Lower leg skin (tissue), 4 donors: ENCODE measurements at regions not wholly inside any gene's neighbourhood (a gene's known extent, or its start where the extent isn't known, plus 50 kb on each side); places are given as distances from the start of the nearest gene placed in this dataset.

Source experiments
- DNase-seq, 2 donors: peaks; one replicate each; pipeline ENCODE4 v3.0.0-alpha.2; 2019; ENCODE audit warnings: low spot score in 2 of 2
- H3K4me3 ChIP-seq: fragments of 200-600 bp; sonication (generic); 2 replicates; pipeline ENCODE4 v1.5.1; 2017; ENCODE audit warnings: mild to moderate bottlenecking, low read depth; ENCODE audit not compliant: poor library complexity, severe bottlenecking
- CTCF ChIP-seq, 3 donors: fragments of 450-650 bp; IDR thresholded peaks; one replicate each; pipeline ENCODE4 v1.5.1; 2016; ENCODE audit warnings: antibody characterized with exemption in 3 of 3, mild to moderate bottlenecking in 3 of 3, moderate library complexity in 2 of 3
- POLR2A ChIP-seq, 2 donors: fragments of 450-650 bp; IDR thresholded peaks; one replicate each; pipeline ENCODE4 v1.6.1; 2016 to 2017; ENCODE audit warnings: antibody characterized with exemption in 2 of 2, mild to moderate bottlenecking in 1 of 2, moderate library complexity in 1 of 2
- WGBS, 2 donors: methylation state at CpG; one replicate each; pipeline ENCODE4 v1.1.5; 2018; 5-methylcytosine and 5-hydroxymethylcytosine counted together
- intact Hi-C: fragments of 100-400 bp; cut with DNase I; formaldehyde crosslinking; loops from one replicate; pipeline ENCODE4 v1.15.0; 2023; ENCODE audit warnings: low total_unique reads

DNA sequence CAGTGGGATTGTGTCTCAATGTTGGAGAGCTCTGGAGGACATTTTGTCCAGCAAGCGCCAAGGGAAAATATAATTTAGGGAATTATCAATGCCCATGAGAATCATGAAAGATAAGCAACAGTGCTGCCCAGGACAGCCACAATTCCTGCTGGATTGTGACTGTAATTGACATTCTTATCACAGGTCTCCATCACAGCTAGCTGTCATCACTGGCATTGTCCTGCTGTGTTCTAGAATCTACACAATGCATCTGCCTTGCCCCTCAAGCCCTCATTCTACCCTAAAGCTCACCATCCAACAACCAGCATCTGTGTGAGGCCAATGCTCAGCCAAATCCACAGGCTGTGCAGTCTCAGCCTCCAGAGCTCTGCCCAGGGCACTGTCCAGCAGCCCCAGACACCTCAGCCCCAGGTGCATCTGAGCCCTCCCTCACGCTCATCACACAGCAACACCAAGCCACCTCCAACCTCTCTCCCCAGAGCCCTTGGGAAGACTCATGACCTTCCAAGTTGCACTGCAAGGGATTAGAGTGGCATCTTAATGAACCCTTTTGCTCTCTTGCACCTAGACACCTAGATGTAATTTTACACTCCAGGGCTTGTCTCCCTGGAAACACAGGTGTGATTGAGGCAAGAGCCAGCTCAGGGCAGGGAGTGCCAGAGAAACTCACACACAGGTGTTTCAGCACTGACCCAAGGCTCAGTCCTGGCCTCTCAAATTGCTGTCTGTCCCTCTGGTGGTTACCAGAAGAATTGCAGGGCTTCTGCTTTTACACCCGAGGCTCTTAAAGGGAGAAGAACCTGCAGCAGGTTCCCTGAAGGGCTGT, 85.2 kb upstream of the PHACTR3 start:
- H3K4me3 ChIP-seq, result no peak overlapping the region
- peak in 1 of 2 donors; percentile 76 for DNase-seq
- no peak for TF ChIP-seq POLR2A (IDR thresholded peaks at IDR 0.05)
- peak in 1 of 3 donors; percentile 19 for TF ChIP-seq CTCF (IDR thresholded peaks at IDR 0.05)
- 40 to 55% methylated on average over 3 of the region's 3 CpGs for WGBS, 2 donors
- intact Hi-C loops, result no loop called here

- H3K4me3 ChIP-seq, result no peak overlapping the region
- intact Hi-C loops, result no loop called here
- no peak for DNase-seq
- no peak for TF ChIP-seq CTCF (IDR thresholded peaks at IDR 0.05)
- no peak for TF ChIP-seq POLR2A (IDR thresholded peaks at IDR 0.05)
- 0 to 5% methylated on average over 1 of the region's 1 CpG for WGBS, 2 donors
Observed at GRCh38 chr20:59519707-59520014, 84.7 kb upstream of the PHACTR3 start.

DNA sequence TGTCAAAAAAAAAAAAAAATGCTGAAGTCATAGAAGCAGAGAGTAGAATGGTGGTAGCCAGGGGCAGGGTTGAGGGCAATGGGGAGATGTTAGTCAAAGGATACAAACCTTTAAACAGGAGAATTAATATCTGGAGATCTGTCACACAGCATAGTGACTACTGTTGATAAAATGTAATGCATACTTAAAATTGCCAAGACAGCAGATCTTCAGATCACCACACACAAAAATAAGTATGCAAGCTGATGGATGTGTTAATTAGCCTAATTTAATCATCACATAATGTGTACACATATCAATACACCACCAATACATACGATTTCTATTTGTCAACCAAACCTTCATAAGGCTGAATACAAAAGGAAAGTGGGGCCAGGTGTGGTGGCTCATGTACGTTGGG, 83.5 kb upstream of the PHACTR3 start:
- 67 to 82% methylated on average over 2 of the region's 2 CpGs for WGBS, 2 donors
- DNase-seq, result no peak
- no peak overlapping the region for H3K4me3 ChIP-seq
- TF ChIP-seq CTCF (IDR thresholded peaks at IDR 0.05), result no peak
- TF ChIP-seq POLR2A (IDR thresholded peaks at IDR 0.05), result no peak
- intact Hi-C loops, result no loop called here

GRCh38 chr20:59525500-59526241, 78.7 kb upstream of the PHACTR3 start:
- peak in 1 of 2 donors; percentile 86 for DNase-seq
- TF ChIP-seq CTCF (IDR thresholded peaks at IDR 0.05) (no peak), POLR2A (IDR thresholded peaks at IDR 0.05) (no peak)
- 9 to 17% methylated on average over 26 to 31 of the region's 31 CpGs for WGBS, 2 donors
- no peak overlapping the region for H3K4me3 ChIP-seq
- intact Hi-C loops, result no loop called here

DNA sequence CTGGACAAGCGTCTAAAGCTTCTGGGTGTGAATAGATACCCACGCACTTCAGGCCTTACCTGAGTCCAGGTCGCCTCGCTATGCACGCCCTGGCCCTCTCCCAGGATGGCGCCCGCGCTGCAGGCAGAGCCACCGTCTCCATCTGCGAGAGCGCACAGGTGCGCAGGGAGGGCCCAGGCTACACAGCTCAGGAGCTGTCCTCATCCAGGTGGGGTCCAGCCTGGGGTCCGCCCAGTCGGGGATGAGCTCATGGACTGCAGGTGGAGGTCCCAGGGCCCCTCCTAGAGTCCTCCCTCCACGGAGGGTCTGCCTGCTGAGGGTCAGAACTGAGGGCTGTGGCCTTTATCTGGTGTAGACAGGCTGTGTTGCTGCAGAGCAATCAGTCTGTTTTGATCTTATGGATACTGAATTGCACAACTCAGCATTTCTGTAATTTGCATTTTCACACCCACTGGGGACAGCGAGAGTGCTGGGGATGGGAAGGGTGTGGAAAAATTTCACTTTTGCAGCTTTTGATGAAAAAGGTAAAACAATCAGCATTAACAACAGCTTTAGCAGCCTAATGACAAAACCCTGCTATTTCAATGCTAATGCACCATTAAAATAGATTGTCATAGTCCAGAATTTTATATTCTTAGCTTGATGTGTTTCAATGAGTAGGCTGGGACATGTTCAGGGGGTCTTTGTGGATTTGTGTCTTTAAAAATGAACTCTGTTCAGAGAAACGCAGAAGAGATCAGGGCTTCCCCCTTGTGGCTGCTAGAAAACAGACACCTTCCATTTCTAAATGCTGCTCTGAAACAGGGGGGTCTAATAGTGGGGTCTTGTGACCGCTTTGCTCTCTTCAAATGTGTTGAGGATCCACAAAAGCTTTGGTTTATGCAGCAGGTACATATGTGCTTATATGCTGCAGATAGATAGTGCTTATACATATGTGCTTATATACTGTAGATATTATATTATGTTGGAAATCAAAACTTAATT, 77.8 kb upstream of the PHACTR3 start:
- DNase-seq, result no peak
- no peak for TF ChIP-seq CTCF (IDR thresholded peaks at IDR 0.05)
- no peak for TF ChIP-seq POLR2A (IDR thresholded peaks at IDR 0.05)
- intact Hi-C loops, result no loop called here
- 10 to 42% methylated on average over 4 to 14 of the region's 18 CpGs for WGBS, 2 donors
- no peak overlapping the region for H3K4me3 ChIP-seq
